Type B pancreatic cell (in vitro differentiated cells): ENCODE measurements at regions not wholly inside any gene's neighbourhood (a gene's known extent, or its start where the extent isn't known, plus 50 kb on each side); places are given as distances from the start of the nearest gene placed in this dataset.

ENCODE experiments used
- DNase-seq: peaks from one replicate; pipeline ENCODE4 v3.0.0; 2021; ENCODE audit warnings: mixed read lengths; ENCODE audit not compliant: unreplicated experiment; ENCODE audit errors: extremely low spot score
- H3K27ac Mint-ChIP-seq: 2 replicates; pipeline ENCODE4 v1.8.0; 2021; ENCODE audit warnings: mild to moderate bottlenecking, mixed read lengths
- H3K27me3 Mint-ChIP-seq: 2 replicates; pipeline ENCODE4 v1.8.0; 2021; ENCODE audit warnings: mixed read lengths
- H3K36me3 Mint-ChIP-seq: 2 replicates; pipeline ENCODE4 v1.8.0; 2021; ENCODE audit warnings: mixed read lengths
- H3K4me1 Mint-ChIP-seq: one replicate; pipeline ENCODE4 v1.8.0; 2021; ENCODE audit warnings: mixed read lengths; ENCODE audit not compliant: unreplicated experiment
- H3K4me3 Mint-ChIP-seq: 2 replicates; pipeline ENCODE4 v1.8.0; 2021; ENCODE audit warnings: mild to moderate bottlenecking, mixed read lengths
- H3K9me3 Mint-ChIP-seq: 2 replicates; pipeline ENCODE4 v1.8.0; 2021; ENCODE audit warnings: mixed read lengths
- CTCF ChIP-seq: fragments of 200-600 bp; sonication (generic); conservative IDR thresholded peaks from 2 replicates; pipeline ENCODE4 v1.5.0; 2021; ENCODE audit warnings: antibody characterized with exemption, mild to moderate bottlenecking

GRCh38 chr2:204386668-204387067 is 158.6 kb upstream of the PARD3B start:
- Mint-ChIP-seq H3K4me1 (no peaks in the 10 kb centered on the region), H3K4me3 (no peak overlapping the region), H3K27ac (no peak overlapping the region), H3K27me3 (no peaks in the 10 kb centered on the region), H3K9me3 (peaks cover 12% of the 10 kb centered on the region), H3K36me3 (no peaks in the 10 kb centered on the region)
- TF ChIP-seq CTCF, result no peak
- no peak for DNase-seq

- DNase-seq, result no peak
These were observed 156.2 kb upstream of the PARD3B start for GRCh38 chr2:204389120-204389519.

GRCh38 chr2:204389856-204390255 is 155.4 kb upstream of the PARD3B start:
- H3K36me3 Mint-ChIP-seq, result no peaks in the 10 kb centered on the region
- H3K27me3 Mint-ChIP-seq, result no peaks in the 10 kb centered on the region
- H3K9me3 Mint-ChIP-seq, result peaks cover 3% of the 10 kb centered on the region
- H3K4me3 Mint-ChIP-seq, result no peak overlapping the region
- H3K27ac Mint-ChIP-seq, result no peak overlapping the region
- no peak for DNase-seq
- no peaks in the 10 kb centered on the region for H3K4me1 Mint-ChIP-seq
- no peak for TF ChIP-seq CTCF

More at GRCh38 chr2:204389120-204389519, 156.2 kb upstream of the PARD3B start:
- H3K4me3 Mint-ChIP-seq, result no peak overlapping the region
- no peaks in the 10 kb centered on the region for H3K36me3 Mint-ChIP-seq
- no peak overlapping the region for H3K27ac Mint-ChIP-seq
- H3K9me3 Mint-ChIP-seq, result peaks cover 4% of the 10 kb centered on the region
- no peaks in the 10 kb centered on the region for H3K27me3 Mint-ChIP-seq
- no peak for TF ChIP-seq CTCF
- no peaks in the 10 kb centered on the region for H3K4me1 Mint-ChIP-seq

- no peak for DNase-seq
- no peak overlapping the region for H3K4me3 Mint-ChIP-seq
- TF ChIP-seq CTCF, result no peak
- no peaks in the 10 kb centered on the region for H3K36me3 Mint-ChIP-seq
- H3K27me3 Mint-ChIP-seq, result no peaks in the 10 kb centered on the region
- no peak overlapping the region for H3K27ac Mint-ChIP-seq
- no peaks in the 10 kb centered on the region for H3K9me3 Mint-ChIP-seq
- H3K4me1 Mint-ChIP-seq, result peaks cover 8% of the 10 kb centered on the region
These were observed 149.7 kb upstream of the PARD3B start for GRCh38 chr2:204395539-204395938.

- H3K27me3 Mint-ChIP-seq, result peaks cover 4% of the 10 kb centered on the region
- H3K36me3 Mint-ChIP-seq, result no peaks in the 10 kb centered on the region
- no peak overlapping the region for H3K4me3 Mint-ChIP-seq
- peaks cover 5% of the 10 kb centered on the region for H3K4me1 Mint-ChIP-seq
- no peaks in the 10 kb centered on the region for H3K9me3 Mint-ChIP-seq
- no peak overlapping the region for H3K27ac Mint-ChIP-seq
- no peak for DNase-seq
- TF ChIP-seq CTCF, result no peak
These were observed 144.2 kb upstream of the PARD3B start for GRCh38 chr2:204401114-204401513.
